Right hindlimb (tissue), 1 donor: ENCODE measurements at regions not wholly inside any gene's neighbourhood (a gene's known extent, or its start where the extent isn't known, plus 50 kb on each side); places are given as distances from the start of the nearest gene placed in this dataset.
"Not testable (repeated sequence)": the region's sequence is repeated elsewhere in the genome, so short reads cannot be mapped to it uniquely, and the experiment has no call there.

Source experiments
- DNase-seq: peaks from one replicate; pipeline ENCODE4 v3.0.0-alpha.2; 2018

- DNase-seq = no peak
Measured at GRCh38 chr3:153448151-153448829, 286.3 kb downstream of the RAP2B start.

- no peak for DNase-seq
Measured at GRCh38 chr3:153456833-153457545, 295.0 kb downstream of the RAP2B start.

GRCh38 chr3:153458881-153459280, 296.9 kb downstream of the RAP2B start:
- DNase-seq = no peak

- DNase-seq = no peak
Measured at GRCh38 chr3:153462545-153462944, 300.5 kb downstream of the RAP2B start.

- DNase-seq = no peak
Measured at GRCh38 chr3:153463895-153464294, 301.9 kb downstream of the RAP2B start.

GRCh38 chr3:153469162-153469561, 307.1 kb downstream of the RAP2B start:
- no peak for DNase-seq

- DNase-seq = no peak
Measured at GRCh38 chr3:153484842-153485241, 322.8 kb downstream of the RAP2B start.

- no peak for DNase-seq
Measured at GRCh38 chr3:153495422-153495821, 333.4 kb downstream of the RAP2B start.

GRCh38 chr3:153502682-153503081, 340.7 kb downstream of the RAP2B start:
- DNase-seq = no peak

GRCh38 chr3:153503873-153504272, 341.8 kb downstream of the RAP2B start:
- no peak for DNase-seq

GRCh38 chr3:153506205-153506604, 344.2 kb downstream of the RAP2B start:
- not testable (repeated sequence) for DNase-seq

GRCh38 chr3:153506686-153507085, 344.7 kb downstream of the RAP2B start:
- not testable (repeated sequence) for DNase-seq

GRCh38 chr3:153513236-153513635, 351.2 kb downstream of the RAP2B start:
- no peak for DNase-seq

- DNase-seq = no peak
Measured at GRCh38 chr3:153528473-153528872, 366.4 kb downstream of the RAP2B start.

- DNase-seq = no peak
Measured at GRCh38 chr3:153539263-153539662, 377.2 kb downstream of the RAP2B start.

- no peak for DNase-seq
Measured at GRCh38 chr3:153545471-153545870, 383.4 kb downstream of the RAP2B start.

GRCh38 chr3:153547970-153548369, 385.9 kb downstream of the RAP2B start:
- no peak for DNase-seq

GRCh38 chr3:153549686-153550085, 387.7 kb downstream of the RAP2B start:
- DNase-seq = not testable (repeated sequence)

GRCh38 chr3:153551536-153552285, 389.7 kb downstream of the RAP2B start:
- DNase-seq = no peak

GRCh38 chr3:153552887-153553604, 391.0 kb downstream of the RAP2B start:
- no peak for DNase-seq

GRCh38 chr3:153553605-153553945, 391.5 kb downstream of the RAP2B start:
- DNase-seq = no peak

GRCh38 chr3:153555919-153556318, 393.9 kb downstream of the RAP2B start:
- DNase-seq = no peak

GRCh38 chr3:153559366-153559765, 397.3 kb downstream of the RAP2B start:
- not testable (repeated sequence) for DNase-seq
